DLD1 (cell line): ENCODE measurements at regions not wholly inside any gene's neighbourhood (a gene's known extent, or its start where the extent isn't known, plus 50 kb on each side); places are given as distances from the start of the nearest gene placed in this dataset.
"Not testable (repeated sequence)": the region's sequence is repeated elsewhere in the genome, so short reads cannot be mapped to it uniquely, and the experiment has no call there.

Experiments used
- in situ Hi-C: cut with HindIII; loops from 2 replicates; pipeline ENCODE4 v1.10.0; 2017; ENCODE audit warnings: low sequenced_read_pairs

- in situ Hi-C loops = not testable (repeated sequence)
These were observed 240.0 kb upstream of the PRSS1 start for GRCh38 chr7:142509235-142509634.

DNA sequence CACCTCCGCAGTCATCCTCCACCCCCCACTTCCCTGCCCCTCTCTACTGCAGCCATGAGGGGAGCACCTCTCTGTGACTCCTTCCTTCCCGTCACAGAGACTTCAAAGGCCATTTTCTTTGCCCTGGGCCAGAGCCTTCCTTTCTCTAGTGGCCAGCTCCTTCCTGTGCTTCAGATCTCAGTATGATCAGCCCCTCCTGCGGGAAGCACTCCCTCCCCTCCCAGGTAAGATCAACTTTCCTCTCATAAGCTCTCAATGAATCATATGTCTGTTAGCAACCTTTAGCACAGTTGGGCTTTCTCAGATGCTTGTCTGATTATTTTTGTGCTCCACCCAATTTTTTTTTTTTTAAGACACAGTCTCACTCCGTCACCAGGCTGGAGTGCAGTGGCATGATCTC lies 241.0 kb upstream of the PRSS1 start:
- in situ Hi-C loops = no loop called here

- in situ Hi-C loops = no loop called here
These were observed 241.5 kb upstream of the PRSS1 start for GRCh38 chr7:142507799-142508198.

GRCh38 chr7:142507066-142507465 lies 242.2 kb upstream of the PRSS1 start:
- in situ Hi-C loops = not testable (repeated sequence)

DNA sequence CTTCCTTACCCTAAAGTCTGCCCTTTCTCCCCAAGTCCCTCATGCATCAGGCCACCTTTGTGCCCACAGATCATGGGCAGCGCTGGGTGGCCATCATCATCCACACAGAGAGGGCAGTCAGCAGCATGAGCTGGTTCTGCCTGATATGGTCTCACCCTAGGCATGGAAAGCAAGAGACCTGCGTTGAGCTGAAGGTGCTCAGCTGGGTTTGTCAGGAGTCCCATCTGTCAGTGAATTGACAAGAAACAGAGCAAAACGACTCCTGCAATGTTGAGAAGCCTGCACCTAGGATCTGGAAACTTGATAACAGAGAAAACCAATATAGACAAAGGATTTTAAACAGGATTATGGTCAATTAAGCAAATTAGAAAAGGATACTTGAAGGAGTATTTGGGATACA lies 242.7 kb upstream of the PRSS1 start:
- in situ Hi-C loops = no loop called here

DNA sequence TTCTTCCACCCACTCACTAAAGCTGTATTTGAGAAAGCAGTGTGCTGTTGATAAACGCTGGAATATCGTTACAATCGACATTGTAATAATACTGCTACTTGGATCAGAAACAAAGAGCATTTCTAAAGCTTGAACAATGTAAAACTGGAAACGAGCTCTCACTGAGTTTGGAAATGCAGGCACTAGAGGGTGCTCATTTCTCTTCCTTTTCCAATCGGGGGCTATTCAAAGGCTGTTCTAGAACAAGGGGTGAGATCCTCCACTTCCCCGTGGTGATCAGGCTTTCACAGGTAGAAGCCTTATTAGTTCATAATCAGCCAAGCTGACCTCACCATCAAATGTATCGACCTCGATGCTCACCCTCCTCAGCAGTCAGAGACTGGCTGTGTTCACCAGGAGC lies 245.3 kb upstream of the PRSS1 start:
- in situ Hi-C loops = not testable (repeated sequence)

GRCh38 chr7:142503036-142503435 lies 245.2 kb upstream of the PRSS58 start:
- in situ Hi-C loops = no loop called here

- in situ Hi-C loops = no loop called here
These were observed 243.6 kb upstream of the PRSS58 start for GRCh38 chr7:142501434-142501833.

- in situ Hi-C loops = no loop called here
These were observed 242.5 kb upstream of the PRSS58 start for GRCh38 chr7:142500366-142500765.

- in situ Hi-C loops = no loop called here
These were observed 241.8 kb upstream of the PRSS58 start for GRCh38 chr7:142499635-142500034.

- in situ Hi-C loops = no loop called here
These were observed 240.5 kb upstream of the PRSS58 start for GRCh38 chr7:142498364-142498763.

DNA sequence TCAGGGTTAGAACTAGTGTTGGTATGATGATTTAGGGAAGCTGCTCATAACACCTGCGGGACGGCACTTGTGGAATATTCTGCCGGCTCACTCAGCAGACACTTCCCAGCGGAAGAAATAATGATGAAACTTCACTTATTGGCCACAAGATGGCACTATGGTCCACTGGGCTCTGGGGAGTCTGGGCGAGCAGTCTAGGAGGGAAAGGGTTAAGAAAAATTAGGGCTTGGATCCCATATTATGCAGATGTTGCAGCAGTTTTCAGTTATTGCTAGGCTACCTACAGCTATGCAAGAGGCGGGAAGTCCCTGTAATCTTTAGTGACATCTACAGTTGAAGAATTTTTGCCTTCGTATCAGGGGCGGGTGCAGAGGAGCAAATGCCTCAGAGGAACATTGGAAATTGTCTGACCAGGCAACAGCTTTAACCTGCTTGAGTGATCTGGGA lies 238.7 kb upstream of the PRSS58 start:
- in situ Hi-C loops = no loop called here

DNA sequence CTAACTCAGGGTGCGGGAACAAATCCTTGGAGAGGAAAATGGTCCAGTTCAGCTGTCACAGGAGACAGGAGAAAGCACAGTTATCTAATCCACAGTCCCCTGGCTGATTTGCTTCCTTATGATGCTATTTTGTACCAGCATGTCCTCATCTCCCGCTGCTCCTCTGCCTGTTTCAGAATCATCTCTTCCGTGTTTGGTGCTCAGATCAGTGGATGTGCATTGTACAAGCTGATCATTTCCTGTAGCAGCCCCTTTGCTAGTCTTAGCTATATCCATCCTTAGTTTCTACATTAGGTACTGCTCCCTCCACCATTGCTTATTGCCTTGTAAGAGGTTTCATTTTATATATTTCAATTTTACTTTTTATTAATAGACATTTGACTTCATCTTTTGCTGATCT lies 238.0 kb upstream of the PRSS58 start:
- in situ Hi-C loops = not testable (repeated sequence)

- in situ Hi-C loops = not testable (repeated sequence)
These were observed 237.4 kb upstream of the PRSS58 start for GRCh38 chr7:142495301-142495700.

DNA sequence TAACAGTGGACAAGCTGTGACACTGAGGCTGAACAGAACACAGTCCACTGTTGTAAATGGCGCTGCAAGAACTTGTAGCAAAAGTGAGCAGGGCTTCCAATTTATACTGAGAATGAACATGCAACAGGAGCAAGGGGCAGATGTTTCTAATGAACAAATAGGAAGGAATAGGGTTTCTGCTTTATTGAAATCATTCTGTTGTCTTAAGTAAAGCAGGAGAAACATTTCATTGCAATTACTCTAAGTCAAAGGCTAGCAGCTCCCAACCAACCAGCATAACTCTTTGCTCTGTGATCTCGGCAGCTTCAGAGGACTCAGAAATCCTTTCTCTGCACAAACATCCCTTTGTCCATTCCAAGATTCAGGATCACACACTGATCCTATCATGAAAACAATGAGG lies 236.2 kb upstream of the PRSS58 start:
- in situ Hi-C loops = no loop called here

- in situ Hi-C loops = no loop called here
These were observed 231.0 kb upstream of the PRSS58 start for GRCh38 chr7:142488842-142489241.

DNA sequence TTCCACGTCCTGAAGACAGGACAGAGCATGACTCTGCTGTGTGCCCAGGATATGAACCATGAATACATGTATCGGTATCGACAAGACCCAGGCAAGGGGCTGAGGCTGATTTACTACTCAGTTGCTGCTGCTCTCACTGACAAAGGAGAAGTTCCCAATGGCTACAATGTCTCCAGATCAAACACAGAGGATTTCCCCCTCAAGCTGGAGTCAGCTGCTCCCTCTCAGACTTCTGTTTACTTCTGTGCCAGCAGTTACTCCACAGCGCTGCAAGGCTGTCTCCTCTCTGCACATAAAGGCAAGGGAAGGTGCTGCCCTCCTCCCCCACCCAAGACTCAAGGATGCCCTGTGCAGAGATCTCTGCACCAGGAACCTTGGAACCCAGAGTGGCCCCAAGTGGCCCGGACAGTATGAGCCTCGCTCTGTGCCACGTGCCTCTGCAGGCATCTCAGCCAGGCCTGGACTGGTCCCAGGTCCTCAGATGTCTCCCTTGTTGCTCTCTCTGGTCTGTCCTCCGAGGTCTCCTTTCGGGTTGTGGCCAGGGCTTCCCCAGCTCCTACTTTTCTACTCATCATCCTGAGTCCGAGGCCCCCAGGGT lies 230.3 kb upstream of the PRSS58 start:
- in situ Hi-C loops = no loop called here

- in situ Hi-C loops = not testable (repeated sequence)
These were observed 229.7 kb upstream of the PRSS58 start for GRCh38 chr7:142487565-142487964.

DNA sequence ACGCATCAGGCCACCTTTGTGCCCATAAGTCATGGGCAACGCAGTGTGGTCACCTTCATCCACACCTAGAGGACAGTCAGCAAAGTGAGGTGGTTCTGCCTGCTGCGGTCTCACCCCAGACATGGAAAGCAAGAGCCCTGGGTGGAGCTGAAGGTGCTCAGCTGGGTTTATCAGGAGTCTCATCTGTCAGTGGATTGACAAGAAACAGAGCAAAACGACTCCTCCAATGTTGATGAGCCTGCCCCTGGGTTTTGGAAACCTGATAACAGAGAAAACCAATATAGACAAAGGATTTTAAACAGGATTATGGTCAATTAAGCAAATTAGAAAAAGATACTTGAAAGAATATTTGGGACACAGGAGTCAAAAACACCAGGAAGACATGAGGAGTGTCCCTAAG lies 229.3 kb upstream of the PRSS58 start:
- in situ Hi-C loops = no loop called here

DNA sequence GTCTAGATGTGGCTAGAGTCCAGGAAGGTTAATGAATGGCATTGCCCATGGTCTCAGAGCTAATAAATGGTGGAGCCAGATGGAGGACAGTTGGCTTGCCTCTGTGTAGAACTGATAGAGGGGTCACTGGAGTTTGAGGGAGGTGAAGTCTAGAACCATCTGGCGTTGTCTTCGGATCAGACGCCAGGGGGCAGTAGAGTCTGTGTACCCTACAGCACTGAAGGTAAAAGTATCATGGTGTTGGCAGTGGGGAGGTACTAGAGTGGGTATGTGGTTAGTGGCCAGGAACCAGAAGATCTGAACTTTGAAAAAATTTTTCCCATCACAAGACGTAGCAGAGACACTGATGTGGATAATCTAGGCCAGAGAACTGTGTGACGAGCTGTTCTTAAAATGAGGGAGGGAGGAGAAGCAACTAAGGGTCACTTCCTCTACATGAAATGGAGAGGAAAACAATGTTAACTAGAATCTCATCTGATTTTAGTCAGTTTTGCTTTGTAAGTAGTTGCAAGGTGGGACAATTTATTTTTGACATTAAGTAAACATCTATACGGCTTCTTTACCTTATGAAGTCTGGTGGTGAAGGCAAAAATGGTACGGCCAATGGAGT lies 227.9 kb upstream of the PRSS58 start:
- in situ Hi-C loops = no loop called here

- in situ Hi-C loops = no loop called here
These were observed 225.9 kb upstream of the PRSS58 start for GRCh38 chr7:142483659-142484317.

- in situ Hi-C loops = no loop called here
These were observed 225.2 kb upstream of the PRSS58 start for GRCh38 chr7:142482891-142483658.
